ENCODE measurements at regions not wholly inside any gene's neighbourhood (a gene's known extent, or its start where the extent isn't known, plus 50 kb on each side); places are given as distances from the start of the nearest gene placed in this dataset.

DNA sequence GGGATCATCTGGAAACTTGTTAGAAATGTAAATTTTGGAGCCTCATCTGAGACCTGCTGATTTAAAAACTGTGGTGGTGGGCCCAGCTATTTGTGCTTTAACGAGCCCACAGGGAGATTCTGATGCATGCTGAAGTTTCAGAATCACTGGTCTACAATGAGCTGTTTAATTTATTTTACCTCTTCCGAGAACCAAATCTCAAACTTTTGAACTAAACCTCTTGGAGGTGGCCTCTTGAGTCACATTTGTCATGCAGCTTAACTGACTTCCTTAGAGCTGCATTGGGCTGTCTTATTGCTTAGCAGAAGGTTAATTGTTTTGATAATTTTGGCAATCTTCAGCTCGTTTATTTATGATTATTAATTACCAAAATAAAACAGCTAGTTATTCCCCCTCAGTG lies 112.1 kb upstream of the NPHP3 start:
- TF ChIP-seq POLR2AphosphoS5 (IDR thresholded peaks at IDR 0.05; ENCODE audit: borderline replicate concordance, low read depth, low read length) (no peak), FOXP2 (optimal IDR thresholded peaks at IDR 0.05; ENCODE audit: control extremely low read depth, extremely low read length, insufficient read depth) (no peak), EZH2 (IDR thresholded peaks at IDR 0.05) (no peak)

Measured in SK-N-MC (cell line).